Activated B cell treated with CpG ODN at 0.5 μM for 24 hours (primary cell): ENCODE measurements at regions not wholly inside any gene's neighbourhood (a gene's known extent, or its start where the extent isn't known, plus 50 kb on each side); places are given as distances from the start of the nearest gene placed in this dataset.

Source experiments
- ATAC-seq: fragments of 200-7000 bp; cut with Tn5 transposase; one replicate; pipeline ENCODE4 v1.10.0; 2021; ENCODE audit warnings: low read depth, mild to moderate bottlenecking, moderate library complexity
- CTCF ChIA-PET: fragments of 350-600 bp; sonication (Branson Sonifier 250); formaldehyde crosslinking; loops from one replicate; lab custom pipeline; 2021; ENCODE audit warnings: antibody characterized with exemption; lab: Charles Lee
- POLR2A ChIA-PET: fragments of 350-600 bp; sonication (Branson Sonifier 250); formaldehyde crosslinking; loops from one replicate; lab custom pipeline; 2021; ENCODE audit warnings: antibody characterized with exemption; lab: Charles Lee
- DNase-seq: peaks from one replicate; pipeline ENCODE4 v3.0.0; 2022
- H3K27ac Mint-ChIP-seq: one replicate; pipeline ENCODE4 v1.8.0; 2020; ENCODE audit warnings: mixed read lengths
- H3K27me3 Mint-ChIP-seq: one replicate; pipeline ENCODE4 v1.8.0; 2021; ENCODE audit warnings: mixed read lengths
- H3K36me3 Mint-ChIP-seq: one replicate; pipeline ENCODE4 v1.8.0; 2021; ENCODE audit warnings: low read depth, mixed read lengths
- H3K4me1 Mint-ChIP-seq: one replicate; pipeline ENCODE4 v1.8.0; 2021; ENCODE audit warnings: mixed read lengths
- H3K4me3 Mint-ChIP-seq: one replicate; pipeline ENCODE4 v1.8.0; 2020; ENCODE audit warnings: mild to moderate bottlenecking, mixed read lengths
- H3K9me3 Mint-ChIP-seq: one replicate; pipeline ENCODE4 v1.8.0; 2020; ENCODE audit warnings: mixed read lengths
- intact Hi-C: fragments of 100-400 bp; cut with micrococcal nuclease; formaldehyde crosslinking; loops from one replicate; pipeline ENCODE4 v1.15.1; 2024
- TF ChIP-seq, protein P1 (sequence below): fragments of 200-600 bp; IDR thresholded peaks from one replicate; pipeline ENCODE4 v1.8.0; 2022; ENCODE audit warnings: antibody characterized with exemption, mild to moderate bottlenecking

DNA sequence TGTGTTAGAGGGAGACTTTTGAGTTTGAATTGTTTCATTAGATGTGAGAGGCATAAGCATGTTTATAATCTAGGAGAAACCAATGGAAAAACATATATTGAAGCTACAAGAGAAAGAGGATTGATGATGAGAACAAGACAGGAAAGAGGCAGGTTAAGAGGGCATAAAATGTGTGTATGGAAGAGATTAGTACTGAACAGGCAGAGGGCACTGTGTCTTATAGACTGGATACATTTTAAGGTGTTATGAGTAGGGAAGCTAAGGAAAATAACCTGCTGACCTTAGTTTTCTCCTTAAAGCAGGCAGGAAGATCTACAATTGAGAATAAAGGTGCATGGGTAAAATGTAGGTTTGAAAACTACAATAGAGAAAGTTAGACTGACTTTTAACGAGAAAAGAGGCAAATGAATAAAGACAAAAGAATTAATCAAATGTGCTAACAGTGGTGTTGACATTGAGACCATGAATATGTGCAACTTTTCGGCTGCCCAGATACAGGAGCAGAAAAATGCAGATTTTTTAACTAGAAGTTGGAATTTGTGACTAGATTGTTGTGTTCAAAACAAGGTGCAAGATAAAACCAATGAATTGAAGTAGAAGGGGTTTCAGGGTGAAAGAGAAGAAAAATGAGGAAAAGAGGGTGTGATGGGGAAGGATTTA lies 846.3 kb downstream of the HACE1 start:
- POLR2A ChIA-PET, result no interaction called here
- no peaks in the 10 kb centered on the region for H3K36me3 Mint-ChIP-seq
- no peak overlapping the region for H3K4me3 Mint-ChIP-seq
- CTCF ChIA-PET, result no interaction called here
- ATAC-seq, result no peak
- TF ChIP-seq, protein P1, sequence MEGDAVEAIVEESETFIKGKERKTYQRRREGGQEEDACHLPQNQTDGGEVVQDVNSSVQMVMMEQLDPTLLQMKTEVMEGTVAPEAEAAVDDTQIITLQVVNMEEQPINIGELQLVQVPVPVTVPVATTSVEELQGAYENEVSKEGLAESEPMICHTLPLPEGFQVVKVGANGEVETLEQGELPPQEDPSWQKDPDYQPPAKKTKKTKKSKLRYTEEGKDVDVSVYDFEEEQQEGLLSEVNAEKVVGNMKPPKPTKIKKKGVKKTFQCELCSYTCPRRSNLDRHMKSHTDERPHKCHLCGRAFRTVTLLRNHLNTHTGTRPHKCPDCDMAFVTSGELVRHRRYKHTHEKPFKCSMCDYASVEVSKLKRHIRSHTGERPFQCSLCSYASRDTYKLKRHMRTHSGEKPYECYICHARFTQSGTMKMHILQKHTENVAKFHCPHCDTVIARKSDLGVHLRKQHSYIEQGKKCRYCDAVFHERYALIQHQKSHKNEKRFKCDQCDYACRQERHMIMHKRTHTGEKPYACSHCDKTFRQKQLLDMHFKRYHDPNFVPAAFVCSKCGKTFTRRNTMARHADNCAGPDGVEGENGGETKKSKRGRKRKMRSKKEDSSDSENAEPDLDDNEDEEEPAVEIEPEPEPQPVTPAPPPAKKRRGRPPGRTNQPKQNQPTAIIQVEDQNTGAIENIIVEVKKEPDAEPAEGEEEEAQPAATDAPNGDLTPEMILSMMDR, result no peak
- H3K4me1 Mint-ChIP-seq, result no peaks in the 10 kb centered on the region
- intact Hi-C loops, result no loop called here
- H3K27me3 Mint-ChIP-seq, result no peaks in the 10 kb centered on the region
- no peak for DNase-seq
- no peak overlapping the region for H3K27ac Mint-ChIP-seq
- no peaks in the 10 kb centered on the region for H3K9me3 Mint-ChIP-seq

DNA sequence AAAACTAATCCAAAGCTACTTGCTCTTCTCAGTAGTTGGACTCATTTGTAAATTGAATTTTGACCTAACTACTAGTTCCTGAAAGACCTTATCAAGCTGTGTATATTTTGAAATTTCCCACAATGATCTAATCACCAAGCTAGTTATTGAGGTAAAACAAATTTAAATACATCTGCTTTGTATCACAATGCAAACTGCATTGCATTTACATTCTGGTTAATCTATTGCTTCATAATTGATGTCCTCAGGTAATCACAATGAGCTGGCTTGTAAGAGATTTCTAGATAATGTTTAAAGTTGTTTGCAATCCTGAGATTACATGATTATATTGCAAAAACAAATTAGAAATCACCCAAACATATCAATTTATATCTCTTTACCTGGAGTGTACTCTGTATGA lies 848.8 kb downstream of the HACE1 start:
- ChIA-PET CTCF (no interaction called here), POLR2A (no interaction called here)
- DNase-seq (no peak), ATAC-seq (no peak)
- intact Hi-C loops, result no loop called here
- no peak overlapping the region for H3K27ac Mint-ChIP-seq
- H3K4me1 Mint-ChIP-seq, result no peaks in the 10 kb centered on the region
- H3K36me3 Mint-ChIP-seq, result no peaks in the 10 kb centered on the region
- H3K9me3 Mint-ChIP-seq, result no peaks in the 10 kb centered on the region
- no peak overlapping the region for H3K4me3 Mint-ChIP-seq
- TF ChIP-seq, protein P1, result no peak
- no peaks in the 10 kb centered on the region for H3K27me3 Mint-ChIP-seq

DNA sequence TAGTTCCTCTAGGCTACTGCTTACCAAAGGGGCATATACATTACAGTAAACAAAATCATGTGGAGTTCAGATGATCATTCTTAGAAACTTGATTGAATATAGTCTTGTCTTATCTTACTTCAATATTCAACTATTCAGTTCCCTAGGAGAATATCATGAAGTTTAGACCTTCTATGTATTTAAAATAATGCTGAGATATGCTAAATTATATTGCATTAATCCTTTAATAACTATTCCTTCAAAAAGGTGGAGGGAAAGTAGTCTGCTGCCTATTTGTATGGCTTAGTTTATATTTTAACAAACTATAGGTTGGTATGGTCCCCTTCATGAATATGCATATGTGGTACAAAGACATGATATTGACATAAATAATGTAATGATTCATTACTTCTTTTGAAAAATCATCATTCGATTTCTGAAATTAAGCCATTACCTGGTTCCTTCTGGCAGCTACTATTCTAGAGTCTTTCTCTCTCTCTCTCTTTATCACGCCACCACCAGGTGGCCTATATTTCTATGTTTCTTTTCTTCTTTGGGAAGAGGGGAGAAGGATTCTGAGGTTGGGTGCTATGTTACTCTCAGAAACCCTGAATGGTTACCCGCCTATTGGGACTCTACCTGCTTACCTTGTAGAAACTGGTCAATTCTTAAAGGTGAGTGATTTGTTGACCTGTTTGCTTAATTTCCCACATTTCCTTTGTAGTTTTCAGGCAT lies 855.8 kb downstream of the HACE1 start:
- Mint-ChIP-seq H3K27me3 (no peaks in the 10 kb centered on the region), H3K36me3 (no peaks in the 10 kb centered on the region), H3K4me3 (no peak overlapping the region), H3K9me3 (no peaks in the 10 kb centered on the region), H3K4me1 (no peaks in the 10 kb centered on the region), H3K27ac (no peak overlapping the region)
- TF ChIP-seq, protein P1, result no peak
- ChIA-PET POLR2A (no interaction called here), CTCF (no interaction called here)
- ATAC-seq, result no peak
- intact Hi-C loops, result no loop called here
- no peak for DNase-seq

DNA sequence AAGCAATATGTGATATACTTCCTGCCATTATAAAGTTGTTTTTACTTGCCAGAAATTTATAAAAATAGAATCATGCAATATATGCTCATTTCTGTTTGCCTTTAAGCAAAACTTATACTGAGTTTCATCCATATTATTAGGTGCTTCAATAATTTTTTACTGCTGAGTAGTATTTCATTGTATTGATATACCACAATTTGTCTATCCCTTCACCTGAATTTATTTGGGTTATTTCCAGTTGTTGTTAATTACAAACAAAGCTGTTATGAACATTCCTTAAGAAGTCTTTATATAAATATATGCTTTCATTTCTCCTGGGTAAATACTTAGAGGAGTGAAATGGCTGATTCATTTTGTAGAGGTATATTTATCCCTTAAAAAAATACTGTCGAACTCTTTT lies 864.1 kb downstream of the HACE1 start:
- Mint-ChIP-seq H3K36me3 (no peaks in the 10 kb centered on the region), H3K27ac (no peak overlapping the region), H3K4me3 (no peak overlapping the region), H3K9me3 (no peaks in the 10 kb centered on the region), H3K27me3 (no peaks in the 10 kb centered on the region), H3K4me1 (no peaks in the 10 kb centered on the region)
- DNase-seq (no peak), ATAC-seq (no peak)
- intact Hi-C loops, result no loop called here
- CTCF ChIA-PET, result no interaction called here
- POLR2A ChIA-PET, result no interaction called here
- TF ChIP-seq, protein P1, result no peak

DNA sequence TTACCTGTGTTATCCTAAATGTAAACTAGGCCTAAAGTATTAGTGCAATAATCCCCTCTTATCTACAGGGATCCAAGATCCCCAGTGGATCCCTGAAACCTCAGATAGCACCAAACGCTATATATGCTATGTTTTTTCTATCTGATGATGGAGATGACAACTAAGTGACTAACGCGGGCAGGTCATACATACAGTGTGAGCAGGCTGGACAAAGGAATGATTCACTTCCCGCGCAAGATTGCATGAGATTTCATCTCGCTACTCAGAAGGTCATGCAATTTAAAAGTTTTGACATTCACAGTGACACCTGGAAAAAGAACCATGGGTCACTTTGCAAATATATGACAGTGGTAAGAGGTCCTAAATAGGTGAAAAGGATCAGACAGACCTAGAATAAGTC lies 875.9 kb downstream of the HACE1 start:
- intact Hi-C loops, result no loop called here
- POLR2A ChIA-PET, result no interaction called here
- Mint-ChIP-seq H3K4me1 (no peaks in the 10 kb centered on the region), H3K27me3 (no peaks in the 10 kb centered on the region), H3K36me3 (no peaks in the 10 kb centered on the region), H3K4me3 (no peak overlapping the region), H3K27ac (no peak overlapping the region), H3K9me3 (peaks cover 2% of the 10 kb centered on the region)
- no peak for DNase-seq
- CTCF ChIA-PET, result no interaction called here
- no peak for ATAC-seq
- TF ChIP-seq, protein P1, result no peak
